H1 (cell line): ENCODE measurements at regions not wholly inside any gene's neighbourhood (a gene's known extent, or its start where the extent isn't known, plus 50 kb on each side); places are given as distances from the start of the nearest gene placed in this dataset.

Experiments
- CHD2 ChIP-seq: IDR thresholded peaks from 2 replicates; pipeline ENCODE4 v1.6.1; 2012; ENCODE audit warnings: low read length, improper control_type of control experiment
- GABPA ChIP-seq: IDR thresholded peaks from 2 replicates; pipeline ENCODE4 v1.6.1; 2011; ENCODE audit warnings: mild to moderate bottlenecking, low read length, moderate library complexity, borderline replicate concordance; ENCODE audit not compliant: insufficient read depth
- GTF2F1 ChIP-seq: IDR thresholded peaks from 2 replicates; pipeline ENCODE4 v1.6.1; 2012; ENCODE audit warnings: low read depth, low read length, improper control_type of control experiment, borderline replicate concordance
- NANOG ChIP-seq: IDR thresholded peaks from 2 replicates; pipeline ENCODE4 v1.6.1; 2011; ENCODE audit warnings: low read length, low read depth, mild to moderate bottlenecking, inconsistent platforms; ENCODE audit not compliant: insufficient read depth, poor library complexity, severe bottlenecking
- POLR2A ChIP-seq, 2 experiments: IDR thresholded peaks; 1 replicate in 1 of 2; 2 replicates in 1 of 2; pipeline ENCODE4 v1.6.1; 2011; ENCODE audit warnings: low read depth in 2 of 2, low read length in 2 of 2, mild to moderate bottlenecking in 2 of 2; ENCODE audit errors: control extremely low read depth in 1 of 2
- RAD21 ChIP-seq, 2 experiments: IDR thresholded peaks in 1 of 2; conservative IDR thresholded peaks in 1 of 2; 2 replicates each; pipeline ENCODE4 v1.6.1; 2011; ENCODE audit warnings: low read depth in 2 of 2, low read length in 2 of 2, improper control_type of control experiment in 1 of 2, inconsistent platforms in 1 of 2, mild to moderate bottlenecking in 1 of 2, moderate library complexity in 1 of 2
- RFX5 ChIP-seq: IDR thresholded peaks from 2 replicates; pipeline ENCODE4 v1.6.1; 2011; ENCODE audit warnings: low read depth, low read length, improper control_type of control experiment, borderline replicate concordance
- TAF1 ChIP-seq: IDR thresholded peaks from 2 replicates; pipeline ENCODE4 v1.6.1; 2011; ENCODE audit warnings: mild to moderate bottlenecking, low read depth, low read length
- TF ChIP-seq, protein P1 (sequence below), 3 experiments: IDR thresholded peaks; 1 replicate in 2 of 3; 2 replicates in 1 of 3; pipeline versions ENCODE4 v1.5.1 to v1.6.1; 2011; ENCODE audit warnings: low read length in 3 of 3, mild to moderate bottlenecking in 3 of 3, inconsistent platforms in 2 of 3, low read depth in 1 of 3, moderate library complexity in 1 of 3; ENCODE audit not compliant: insufficient read depth in 1 of 3; ENCODE audit errors: control extremely low read depth in 1 of 3
- TF ChIP-seq, protein P2 (sequence below): IDR thresholded peaks from 2 replicates; pipeline ENCODE4 v1.6.1; 2012; ENCODE audit warnings: inconsistent platforms

DNA sequence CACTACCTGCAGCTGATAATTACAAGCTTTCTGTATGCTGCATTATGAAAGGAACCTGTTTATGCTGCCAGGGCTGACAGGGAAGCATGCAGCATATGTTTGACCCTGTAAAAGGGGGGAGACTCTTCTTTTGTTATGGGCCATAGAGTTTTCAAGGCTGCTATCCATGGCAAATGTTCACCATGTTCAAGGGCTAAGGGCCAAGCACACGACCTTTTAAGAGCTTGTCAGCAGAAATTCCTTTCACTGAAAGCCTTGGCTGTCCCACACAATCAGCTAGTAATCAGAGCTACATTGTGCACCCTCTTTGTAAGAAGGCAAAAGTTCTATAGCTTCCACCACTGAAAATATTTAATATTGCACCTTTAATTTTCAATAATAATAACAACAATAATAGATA lies 74.2 kb upstream of the MBIP start:
- no peak for TF ChIP-seq RAD21 (IDR thresholded peaks at IDR 0.05 in 1 of 2, conservative IDR thresholded peaks at IDR 0.05 in 1 of 2; ENCODE audit: low read depth in 2 of 2, low read length in 2 of 2)
- TF ChIP-seq, protein P1, sequence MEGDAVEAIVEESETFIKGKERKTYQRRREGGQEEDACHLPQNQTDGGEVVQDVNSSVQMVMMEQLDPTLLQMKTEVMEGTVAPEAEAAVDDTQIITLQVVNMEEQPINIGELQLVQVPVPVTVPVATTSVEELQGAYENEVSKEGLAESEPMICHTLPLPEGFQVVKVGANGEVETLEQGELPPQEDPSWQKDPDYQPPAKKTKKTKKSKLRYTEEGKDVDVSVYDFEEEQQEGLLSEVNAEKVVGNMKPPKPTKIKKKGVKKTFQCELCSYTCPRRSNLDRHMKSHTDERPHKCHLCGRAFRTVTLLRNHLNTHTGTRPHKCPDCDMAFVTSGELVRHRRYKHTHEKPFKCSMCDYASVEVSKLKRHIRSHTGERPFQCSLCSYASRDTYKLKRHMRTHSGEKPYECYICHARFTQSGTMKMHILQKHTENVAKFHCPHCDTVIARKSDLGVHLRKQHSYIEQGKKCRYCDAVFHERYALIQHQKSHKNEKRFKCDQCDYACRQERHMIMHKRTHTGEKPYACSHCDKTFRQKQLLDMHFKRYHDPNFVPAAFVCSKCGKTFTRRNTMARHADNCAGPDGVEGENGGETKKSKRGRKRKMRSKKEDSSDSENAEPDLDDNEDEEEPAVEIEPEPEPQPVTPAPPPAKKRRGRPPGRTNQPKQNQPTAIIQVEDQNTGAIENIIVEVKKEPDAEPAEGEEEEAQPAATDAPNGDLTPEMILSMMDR (IDR thresholded peaks at IDR 0.05; ENCODE audit: control extremely low read depth in 1 of 3, insufficient read depth in 1 of 3, low read depth in 1 of 3, low read length in 3 of 3) = no peak
- TF ChIP-seq, protein P2, sequence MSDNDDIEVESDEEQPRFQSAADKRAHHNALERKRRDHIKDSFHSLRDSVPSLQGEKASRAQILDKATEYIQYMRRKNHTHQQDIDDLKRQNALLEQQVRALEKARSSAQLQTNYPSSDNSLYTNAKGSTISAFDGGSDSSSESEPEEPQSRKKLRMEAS = no peak
- no peak for TF ChIP-seq TAF1
- TF ChIP-seq GTF2F1 = no peak
- TF ChIP-seq POLR2A (IDR thresholded peaks at IDR 0.05; ENCODE audit: control extremely low read depth in 1 of 2, low read depth in 2 of 2, low read length in 2 of 2) = no peak
- TF ChIP-seq CHD2 = no peak
- no peak for TF ChIP-seq NANOG
- TF ChIP-seq RFX5 = no peak
- no peak for TF ChIP-seq GABPA
